ENCODE measurements at regions not wholly inside any gene's neighbourhood (a gene's known extent, or its start where the extent isn't known, plus 50 kb on each side); places are given as distances from the start of the nearest gene placed in this dataset.

DNA sequence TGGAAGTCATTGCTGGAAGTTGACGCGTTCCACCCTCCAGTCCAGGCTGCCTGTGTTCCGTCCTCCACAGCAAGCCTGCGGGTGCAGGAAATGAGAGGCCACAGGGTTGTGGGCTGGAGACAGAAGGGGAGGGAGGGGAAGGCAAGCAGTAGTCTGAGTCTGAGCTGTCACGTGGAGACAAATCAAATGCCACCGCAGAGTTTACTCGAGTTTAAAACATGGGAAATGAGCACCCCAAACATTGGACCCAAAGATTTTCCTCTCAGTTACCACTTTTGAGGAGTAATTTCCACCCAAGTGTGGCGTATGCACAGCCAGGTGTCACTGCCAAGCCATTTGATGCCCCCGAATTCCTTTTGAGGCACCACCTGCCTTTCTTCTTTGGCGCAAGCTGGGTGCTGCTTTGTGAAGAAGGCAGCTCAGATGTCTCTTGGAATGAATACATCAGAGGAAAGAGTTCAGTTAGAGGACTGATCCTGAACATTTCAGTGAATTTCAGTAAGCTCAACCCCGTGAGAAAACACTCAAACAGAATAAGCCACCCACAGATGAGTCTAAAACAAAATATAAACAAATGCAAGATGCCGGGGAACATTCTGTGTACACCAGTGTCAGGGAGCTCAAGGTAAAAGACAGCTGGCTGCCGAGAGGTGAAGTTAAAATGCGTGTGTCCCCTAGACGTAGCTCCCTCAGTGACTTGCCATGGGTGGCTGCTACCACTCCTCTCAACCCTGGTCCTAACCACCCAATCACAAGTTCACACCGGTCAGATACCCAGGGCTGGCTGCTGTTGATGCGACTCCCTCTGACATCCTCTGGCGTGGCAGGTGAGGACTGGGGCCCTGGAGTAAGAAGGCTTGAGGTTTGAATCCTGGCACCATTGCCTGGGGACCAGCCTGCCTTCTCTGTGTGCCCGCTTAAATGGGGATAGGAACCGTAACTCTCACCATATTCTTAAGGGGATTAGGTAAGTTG lies 203.8 kb downstream of the UACA start:
- TF ChIP-seq CTCF (IDR thresholded peaks at IDR 0.05) (no peak), POLR2A (IDR thresholded peaks at IDR 0.05) (no peak)
